HG03354 (cell line): ENCODE measurements at regions not wholly inside any gene's neighbourhood (a gene's known extent, or its start where the extent isn't known, plus 50 kb on each side); places are given as distances from the start of the nearest gene placed in this dataset.
"Not testable (repeated sequence)": the region's sequence is repeated elsewhere in the genome, so short reads cannot be mapped to it uniquely, and the experiment has no call there.

Source experiments
- ATAC-seq: cut with Tn5 transposase; IDR thresholded peaks from one replicate; pipeline ENCODE4 v1.9.1; 2021; ENCODE audit warnings: mild to moderate bottlenecking; ENCODE audit not compliant: unreplicated experiment, poor library complexity, severe bottlenecking

DNA sequence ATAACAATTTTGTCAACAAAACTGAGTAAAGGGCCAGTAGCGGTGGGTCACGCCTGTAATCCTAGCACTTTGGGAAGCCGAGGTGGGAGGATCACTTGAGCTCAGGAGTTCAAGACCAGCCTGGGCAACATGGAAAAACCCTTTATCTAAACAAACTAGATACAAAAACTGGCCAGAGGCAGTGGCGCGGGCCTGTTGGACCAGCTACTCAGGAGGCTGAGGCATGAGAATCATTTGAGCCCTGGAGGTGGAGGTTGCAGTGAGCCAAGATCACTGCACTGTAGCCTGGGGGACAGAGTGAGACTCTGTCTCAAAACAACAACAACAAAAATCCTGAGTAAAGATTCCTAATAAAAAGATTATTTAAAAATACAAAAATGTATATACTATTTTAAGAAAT lies 583.1 kb downstream of the KCNJ2 start:
- not testable (repeated sequence) for ATAC-seq

DNA sequence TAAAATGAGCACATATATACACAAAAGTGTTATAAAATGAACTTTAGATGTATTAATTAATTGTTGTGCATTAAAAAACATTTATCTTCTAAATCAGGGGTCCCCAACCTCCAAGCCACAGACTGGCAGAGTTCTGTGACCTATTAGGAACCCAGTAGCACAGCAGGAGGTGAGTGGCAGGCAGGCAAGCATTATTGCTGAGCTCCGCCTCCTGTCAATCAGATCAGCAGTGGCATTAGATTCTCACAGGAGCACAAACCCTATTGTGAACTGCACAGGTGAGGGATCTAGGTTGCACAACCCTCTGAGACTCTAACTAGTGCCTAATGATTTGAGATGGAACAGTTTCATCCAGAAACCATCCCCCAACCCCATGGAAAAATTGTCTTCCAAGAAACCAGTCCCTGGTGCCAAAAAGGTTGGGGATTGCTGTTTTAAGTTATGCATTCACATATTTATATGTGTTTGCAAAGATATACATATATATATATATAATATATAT lies 583.7 kb downstream of the KCNJ2 start:
- no peak for ATAC-seq

GRCh38 chr17:70763018-70763417 lies 593.7 kb downstream of the KCNJ2 start:
- ATAC-seq = no peak

DNA sequence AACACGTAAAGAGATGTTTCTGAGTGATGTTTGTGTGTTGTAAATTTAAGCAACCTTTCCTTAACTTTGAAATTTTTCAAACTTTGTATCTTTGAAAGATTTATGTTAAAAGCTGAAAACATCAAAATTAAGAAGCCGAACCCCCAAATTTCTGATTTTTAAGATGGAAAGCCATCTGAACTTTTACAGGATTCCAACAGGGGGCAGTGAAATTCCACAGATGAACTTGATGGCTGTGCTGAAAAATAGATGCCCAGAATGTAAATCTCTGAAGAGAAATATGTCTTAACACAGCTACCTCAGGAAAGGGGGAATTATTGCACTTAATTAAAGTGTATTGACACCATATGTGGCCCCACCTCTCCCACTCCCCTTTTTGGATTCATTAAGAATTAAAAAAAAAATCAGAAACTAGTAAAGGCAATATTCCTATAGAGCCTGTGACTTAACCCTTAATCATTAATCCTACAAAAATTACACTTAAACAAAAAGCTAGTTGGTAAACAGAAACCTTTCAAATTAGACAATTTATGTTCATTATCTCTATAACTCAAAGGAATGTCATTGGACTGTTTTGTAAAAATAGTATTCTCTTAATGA lies 597.9 kb downstream of the KCNJ2 start:
- no peak for ATAC-seq

GRCh38 chr17:70769956-70770355 lies 600.6 kb downstream of the KCNJ2 start:
- ATAC-seq = no peak

DNA sequence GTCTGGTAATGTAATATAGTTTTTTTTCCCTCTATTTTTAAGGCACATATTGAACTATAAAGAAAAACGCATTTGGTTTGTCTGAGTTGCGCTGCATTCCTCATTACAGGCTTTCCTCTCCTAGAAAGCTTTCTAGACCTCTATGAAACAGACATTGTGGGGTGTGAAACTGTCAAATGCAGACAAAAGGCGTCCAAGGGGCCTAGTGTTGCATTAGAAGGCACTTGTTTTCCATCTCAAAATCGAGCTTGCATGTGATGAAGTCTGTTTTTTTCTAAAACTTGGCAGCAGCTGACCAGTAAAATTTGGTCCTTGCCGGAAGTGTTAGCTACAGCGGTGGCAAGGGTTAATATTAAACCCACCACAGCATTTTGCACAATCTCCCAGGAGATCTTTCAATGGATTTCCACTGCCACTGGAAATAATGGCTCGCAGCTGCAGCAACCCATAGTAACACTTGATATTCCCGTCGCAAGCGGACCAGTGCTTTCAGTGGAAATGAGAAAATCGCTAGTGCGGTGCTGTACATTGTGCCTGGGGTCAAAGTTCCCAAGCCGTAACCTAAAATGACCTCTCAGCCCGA lies 602.6 kb downstream of the KCNJ2 start:
- ATAC-seq = no peak

GRCh38 chr17:70772761-70773160 lies 603.4 kb downstream of the KCNJ2 start:
- no peak for ATAC-seq

- no peak for ATAC-seq
Observed at GRCh38 chr17:70773258-70773657, 603.9 kb downstream of the KCNJ2 start.

GRCh38 chr17:70774339-70775117 lies 605.2 kb downstream of the KCNJ2 start:
- ATAC-seq = no peak

- peak; percentile 73 for ATAC-seq
Observed at GRCh38 chr17:70775679-70776078, 606.3 kb downstream of the KCNJ2 start.

DNA sequence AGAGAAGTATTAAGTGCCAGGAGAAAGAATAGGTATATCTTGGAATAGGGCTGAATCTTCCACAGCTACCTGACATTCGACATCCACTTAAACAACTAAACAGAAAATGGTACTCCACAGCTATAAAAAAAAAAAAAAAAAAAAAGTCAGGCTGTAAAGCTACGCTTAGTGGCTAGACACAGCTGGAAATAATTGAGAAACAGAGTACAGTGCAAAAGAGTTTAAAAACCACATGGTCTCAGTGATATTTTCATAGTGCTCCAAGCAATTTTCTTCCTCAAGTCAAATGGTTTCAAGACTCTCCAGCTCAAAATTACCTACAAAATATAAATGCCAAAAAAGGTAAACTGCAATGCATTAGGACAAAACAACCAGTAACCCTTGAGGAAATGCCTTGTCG lies 607.1 kb downstream of the KCNJ2 start:
- no peak for ATAC-seq

GRCh38 chr17:70780031-70780430 lies 610.7 kb downstream of the KCNJ2 start:
- no peak for ATAC-seq

DNA sequence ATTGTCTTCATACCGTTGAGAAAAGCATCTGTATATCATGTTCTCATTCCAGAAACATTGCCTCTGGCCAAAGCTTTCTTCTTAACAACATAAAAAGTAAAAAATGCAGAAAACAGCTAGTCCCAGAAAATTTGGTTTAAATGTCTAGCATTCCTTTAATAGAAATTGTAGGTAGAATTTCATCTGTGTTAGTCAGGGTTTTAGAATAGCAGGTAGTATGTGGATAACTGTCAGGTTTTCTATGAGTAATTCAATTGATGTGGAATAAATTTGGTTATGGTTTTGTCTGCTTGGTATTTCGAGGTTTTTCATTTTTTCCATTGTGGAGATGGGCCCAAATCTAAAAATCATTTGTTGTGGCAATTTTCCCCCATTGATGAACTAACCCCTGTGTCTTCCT lies 616.7 kb downstream of the KCNJ2 start:
- no peak for ATAC-seq

DNA sequence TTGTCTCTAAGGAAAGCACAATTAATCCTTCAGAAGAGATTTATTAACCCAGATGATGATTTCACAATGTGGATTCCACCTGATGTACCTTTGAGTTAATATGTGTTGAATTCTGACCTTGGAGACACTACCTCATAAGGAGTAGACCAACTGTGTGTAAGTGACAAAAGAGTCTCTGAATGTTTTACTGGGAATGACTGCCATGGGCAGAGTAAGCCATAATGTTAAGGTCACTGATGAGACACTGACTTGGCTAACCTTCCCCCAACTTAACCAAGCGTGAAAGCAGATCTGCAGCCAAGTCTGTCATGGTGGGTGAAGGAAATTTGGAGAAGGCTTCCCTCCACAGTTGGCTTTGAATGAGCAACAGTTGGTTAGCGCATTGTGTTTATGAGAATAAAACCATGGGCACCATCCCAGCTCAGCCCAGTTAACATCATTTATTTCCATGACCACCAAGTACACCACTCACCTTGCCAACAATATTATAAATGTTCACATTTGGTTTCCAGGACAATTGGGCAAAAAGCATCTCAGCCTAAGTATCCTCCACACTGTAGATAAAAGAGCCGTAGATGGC lies 618.5 kb downstream of the KCNJ2 start:
- ATAC-seq = no peak

DNA sequence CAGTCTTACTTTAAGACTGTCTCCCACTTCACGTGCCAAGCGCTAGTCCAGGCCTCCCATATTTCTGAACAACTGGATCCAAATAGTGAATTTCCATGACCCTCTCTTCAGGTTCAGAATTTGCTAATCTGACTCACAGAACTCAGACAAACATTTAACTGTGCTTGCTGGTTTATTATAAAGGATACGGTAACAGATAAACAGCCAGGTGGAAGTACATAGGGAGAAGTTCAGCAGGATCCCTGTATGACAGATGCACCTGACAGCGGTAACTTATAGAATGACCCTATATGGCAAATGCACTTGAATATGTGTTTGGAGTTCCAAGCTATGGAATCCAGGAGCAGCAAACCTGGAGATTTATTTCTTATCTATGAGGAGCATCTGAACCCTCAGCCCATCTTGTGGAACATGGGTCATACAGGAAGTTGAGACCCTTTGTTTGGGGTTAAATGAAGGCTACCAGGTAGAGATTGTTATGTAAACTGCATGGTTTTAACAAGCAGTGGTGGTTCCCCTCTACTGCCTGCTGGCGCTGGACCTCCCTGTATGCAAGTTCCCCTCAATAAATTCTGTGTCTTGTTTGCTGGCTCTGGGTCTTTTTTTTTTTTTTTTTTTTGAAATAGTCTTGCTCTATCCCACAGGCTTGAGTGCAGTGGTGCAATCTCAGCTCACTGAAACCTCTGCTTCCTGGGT lies 622.6 kb downstream of the KCNJ2 start:
- ATAC-seq = no peak

- no peak for ATAC-seq
Observed at GRCh38 chr17:70794738-70795137, 625.4 kb downstream of the KCNJ2 start.

DNA sequence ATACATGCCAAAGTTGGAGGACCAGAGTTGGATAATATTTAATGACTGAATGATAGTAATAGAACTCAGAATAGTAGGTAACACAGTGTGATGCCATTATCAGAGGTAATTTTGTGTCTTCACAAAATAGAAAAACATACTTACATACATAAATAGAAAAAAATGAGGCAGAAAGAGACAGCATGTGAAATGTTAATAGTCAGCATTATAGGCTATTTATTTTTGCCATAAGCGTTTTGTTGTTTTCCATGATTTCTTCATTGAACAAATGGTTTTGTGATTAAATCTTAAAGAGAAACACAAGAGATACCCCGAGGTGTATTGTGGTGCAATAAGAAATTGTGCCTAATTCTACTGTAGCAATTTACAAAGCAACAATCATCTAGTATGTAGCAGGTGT lies 626.3 kb downstream of the KCNJ2 start:
- no peak for ATAC-seq

- ATAC-seq = no peak
Observed at GRCh38 chr17:70796757-70797156, 627.4 kb downstream of the KCNJ2 start.

- ATAC-seq = no peak
Observed at GRCh38 chr17:70797166-70797565, 627.8 kb downstream of the KCNJ2 start.

- no peak for ATAC-seq
Observed at GRCh38 chr17:70804161-70804560, 634.8 kb downstream of the KCNJ2 start.
